ENCODE measurements at regions not wholly inside any gene's neighbourhood (a gene's known extent, or its start where the extent isn't known, plus 50 kb on each side); places are given as distances from the start of the nearest gene placed in this dataset.
"Not testable (repeated sequence)": the region's sequence is repeated elsewhere in the genome, so short reads cannot be mapped to it uniquely, and the experiment has no call there.

GRCh38 chr6:139961190-139961589 lies 586.7 kb upstream of the CITED2 start:
- DNase-seq (ENCODE audit: low read depth in 2 of 2, low spot score in 1 of 2) = no peak

GRCh38 chr6:139960671-139961070 lies 586.2 kb upstream of the CITED2 start:
- no peak for DNase-seq (ENCODE audit: low read depth in 2 of 2, low spot score in 1 of 2)

GRCh38 chr6:139955366-139956155 lies 581.1 kb upstream of the CITED2 start:
- no peak for DNase-seq (ENCODE audit: low read depth in 2 of 2, low spot score in 1 of 2)

GRCh38 chr6:139954463-139955071 lies 580.1 kb upstream of the CITED2 start:
- no peak for DNase-seq (ENCODE audit: low read depth in 2 of 2, low spot score in 1 of 2)

- not testable (repeated sequence) for DNase-seq (ENCODE audit: low read depth in 2 of 2, low spot score in 1 of 2)
Observed at GRCh38 chr6:139953780-139954179, 579.3 kb upstream of the CITED2 start.

- DNase-seq (ENCODE audit: low read depth in 2 of 2, low spot score in 1 of 2) = no peak
Observed at GRCh38 chr6:139951172-139951571, 576.7 kb upstream of the CITED2 start.

GRCh38 chr6:139944976-139945375 lies 570.5 kb upstream of the CITED2 start:
- DNase-seq (ENCODE audit: low read depth in 2 of 2, low spot score in 1 of 2) = no peak

GRCh38 chr6:139944131-139944530 lies 569.7 kb upstream of the CITED2 start:
- DNase-seq (ENCODE audit: low read depth in 2 of 2, low spot score in 1 of 2) = no peak

GRCh38 chr6:139943391-139943790 lies 568.9 kb upstream of the CITED2 start:
- no peak for DNase-seq (ENCODE audit: low read depth in 2 of 2, low spot score in 1 of 2)

- no peak for DNase-seq (ENCODE audit: low read depth in 2 of 2, low spot score in 1 of 2)
Observed at GRCh38 chr6:139942331-139942730, 567.9 kb upstream of the CITED2 start.

GRCh38 chr6:139941826-139942225 lies 567.4 kb upstream of the CITED2 start:
- no peak for DNase-seq (ENCODE audit: low read depth in 2 of 2, low spot score in 1 of 2)

- no peak for DNase-seq (ENCODE audit: low read depth in 2 of 2, low spot score in 1 of 2)
Observed at GRCh38 chr6:139940741-139941729, 566.6 kb upstream of the CITED2 start.

- no peak for DNase-seq (ENCODE audit: low read depth in 2 of 2, low spot score in 1 of 2)
Observed at GRCh38 chr6:139939189-139939979, 564.9 kb upstream of the CITED2 start.

- DNase-seq (ENCODE audit: low read depth in 2 of 2, low spot score in 1 of 2) = no peak
Observed at GRCh38 chr6:139932671-139933070, 558.2 kb upstream of the CITED2 start.

GRCh38 chr6:139931747-139932146 lies 557.3 kb upstream of the CITED2 start:
- no peak for DNase-seq (ENCODE audit: low read depth in 2 of 2, low spot score in 1 of 2)

- DNase-seq (ENCODE audit: low read depth in 2 of 2, low spot score in 1 of 2) = no peak
Observed at GRCh38 chr6:139927742-139928305, 553.4 kb upstream of the CITED2 start.

- no peak for DNase-seq (ENCODE audit: low read depth in 2 of 2, low spot score in 1 of 2)
Observed at GRCh38 chr6:139927236-139927635, 552.8 kb upstream of the CITED2 start.

- no peak for DNase-seq (ENCODE audit: low read depth in 2 of 2, low spot score in 1 of 2)
Observed at GRCh38 chr6:139926711-139927110, 552.3 kb upstream of the CITED2 start.

- no peak for DNase-seq (ENCODE audit: low read depth in 2 of 2, low spot score in 1 of 2)
Observed at GRCh38 chr6:139925894-139926641, 551.6 kb upstream of the CITED2 start.

Data from stimulated activated CD8-positive, alpha-beta memory T cell treated with anti-CD3 and anti-CD28 coated beads, Interleukin-4, amount 100 ng/mL, for 4 hours (primary cell).